GM12873 (cell line): ENCODE measurements at regions not wholly inside any gene's neighbourhood (a gene's known extent, or its start where the extent isn't known, plus 50 kb on each side); places are given as distances from the start of the nearest gene placed in this dataset.

Experiments
- TF ChIP-seq, protein P1 (sequence below): IDR thresholded peaks from 2 replicates; pipeline ENCODE4 v1.5.1; 2012; ENCODE audit warnings: low read depth, mild to moderate bottlenecking, moderate library complexity, low read length, control low read depth; ENCODE audit not compliant: insufficient read depth; ENCODE audit errors: missing control alignments

DNA sequence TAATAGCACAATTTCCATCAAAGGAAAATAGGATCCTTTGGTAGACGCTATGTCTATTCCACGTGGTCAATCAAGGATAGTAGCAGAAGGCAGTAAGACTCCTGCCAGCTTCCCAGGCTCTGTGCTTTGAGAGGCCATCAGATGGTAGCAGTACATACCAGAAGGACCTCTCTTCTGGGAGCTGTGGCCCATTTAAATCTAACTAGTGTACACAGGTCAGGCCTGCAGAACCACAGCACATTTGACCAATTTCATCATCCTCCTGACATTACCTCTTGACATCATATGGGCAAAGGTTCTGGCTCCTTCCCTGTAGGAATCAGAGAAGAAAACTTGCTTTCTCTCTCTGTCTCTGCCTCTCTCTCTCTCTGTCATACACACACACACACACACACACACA lies 229.6 kb upstream of the HTR2A start:
- TF ChIP-seq, protein P1, sequence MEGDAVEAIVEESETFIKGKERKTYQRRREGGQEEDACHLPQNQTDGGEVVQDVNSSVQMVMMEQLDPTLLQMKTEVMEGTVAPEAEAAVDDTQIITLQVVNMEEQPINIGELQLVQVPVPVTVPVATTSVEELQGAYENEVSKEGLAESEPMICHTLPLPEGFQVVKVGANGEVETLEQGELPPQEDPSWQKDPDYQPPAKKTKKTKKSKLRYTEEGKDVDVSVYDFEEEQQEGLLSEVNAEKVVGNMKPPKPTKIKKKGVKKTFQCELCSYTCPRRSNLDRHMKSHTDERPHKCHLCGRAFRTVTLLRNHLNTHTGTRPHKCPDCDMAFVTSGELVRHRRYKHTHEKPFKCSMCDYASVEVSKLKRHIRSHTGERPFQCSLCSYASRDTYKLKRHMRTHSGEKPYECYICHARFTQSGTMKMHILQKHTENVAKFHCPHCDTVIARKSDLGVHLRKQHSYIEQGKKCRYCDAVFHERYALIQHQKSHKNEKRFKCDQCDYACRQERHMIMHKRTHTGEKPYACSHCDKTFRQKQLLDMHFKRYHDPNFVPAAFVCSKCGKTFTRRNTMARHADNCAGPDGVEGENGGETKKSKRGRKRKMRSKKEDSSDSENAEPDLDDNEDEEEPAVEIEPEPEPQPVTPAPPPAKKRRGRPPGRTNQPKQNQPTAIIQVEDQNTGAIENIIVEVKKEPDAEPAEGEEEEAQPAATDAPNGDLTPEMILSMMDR, result no peak

- TF ChIP-seq, protein P1, result no peak
Observed at GRCh38 chr13:47121092-47121763, 224.4 kb upstream of the HTR2A start.

DNA sequence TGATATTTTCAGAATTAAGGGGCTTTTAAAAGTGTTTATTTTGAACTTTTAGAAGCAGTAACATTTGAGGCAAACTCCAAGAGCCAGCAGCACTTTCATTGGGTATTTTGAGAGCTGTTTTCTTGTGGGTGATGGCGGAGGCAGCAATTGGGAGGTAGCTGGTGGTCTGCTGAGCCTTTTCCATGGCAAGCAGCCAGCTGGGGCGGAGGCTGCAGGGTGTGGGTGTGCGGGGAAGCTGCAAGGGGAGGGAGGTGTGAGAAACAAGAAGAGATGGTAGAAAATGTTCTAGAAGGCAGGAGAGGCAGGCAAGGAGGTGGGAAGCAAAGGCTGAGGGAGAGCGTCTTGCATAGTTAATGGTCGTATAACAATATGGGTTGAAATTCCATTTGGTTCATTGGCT lies 223.4 kb upstream of the HTR2A start:
- TF ChIP-seq, protein P1, result no peak

DNA sequence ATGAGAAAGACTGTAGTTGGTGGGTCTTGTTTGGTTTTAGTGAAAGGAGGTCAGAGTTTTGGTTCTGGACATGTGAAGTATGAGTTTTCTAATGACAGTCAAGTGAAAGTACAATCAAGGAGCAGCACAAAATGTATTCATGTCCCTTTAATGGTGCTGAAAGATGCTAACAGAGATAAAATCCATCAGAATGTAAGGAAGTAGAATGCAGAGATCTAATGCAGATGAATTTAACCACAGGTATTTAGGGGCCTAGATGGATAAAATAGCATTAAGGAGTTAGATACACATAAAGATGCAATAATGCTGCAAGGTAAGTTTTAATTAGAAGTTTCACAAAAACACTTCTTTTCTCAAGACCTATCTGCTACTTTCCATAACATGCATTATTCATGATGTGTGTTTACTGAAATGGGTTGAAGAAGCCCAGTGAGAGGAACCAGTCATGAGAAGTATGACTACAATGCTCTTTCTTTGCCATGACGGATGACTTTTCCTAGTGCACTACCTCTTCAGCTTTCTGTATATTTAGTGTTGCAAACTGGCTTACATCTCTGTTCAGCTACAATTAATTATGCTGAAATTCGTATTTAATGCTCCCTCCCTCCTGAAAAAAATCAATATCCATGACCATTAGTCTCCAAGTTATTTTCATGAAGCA lies 222.9 kb upstream of the HTR2A start:
- TF ChIP-seq, protein P1, result no peak

- TF ChIP-seq, protein P1, result no peak
Observed at GRCh38 chr13:47117268-47117667, 220.4 kb upstream of the HTR2A start.

GRCh38 chr13:47114030-47114429 lies 217.2 kb upstream of the HTR2A start:
- TF ChIP-seq, protein P1, result no peak

DNA sequence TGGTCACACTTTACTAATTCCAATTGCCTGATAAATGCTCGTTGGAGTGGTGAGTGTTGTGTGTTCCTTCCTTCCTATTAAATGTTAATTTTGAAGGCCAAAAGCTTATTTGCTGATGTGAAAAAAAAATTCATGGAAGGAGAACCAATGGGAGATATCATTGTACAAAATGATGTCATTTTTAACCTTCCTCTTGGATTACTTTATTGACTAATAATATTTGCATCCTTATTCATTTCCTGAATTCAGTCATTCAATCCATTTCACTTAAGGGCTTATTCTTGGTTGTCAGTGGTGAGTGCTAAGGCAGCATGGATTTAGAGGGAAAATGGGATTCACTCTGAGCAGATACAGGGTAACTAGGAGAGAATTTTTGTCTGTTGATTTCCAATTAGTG lies 216.0 kb upstream of the HTR2A start:
- TF ChIP-seq, protein P1, result no peak
